A549 (cell line): ENCODE measurements at regions not wholly inside any gene's neighbourhood (a gene's known extent, or its start where the extent isn't known, plus 50 kb on each side); places are given as distances from the start of the nearest gene placed in this dataset.

Source experiments
- HMGXB4 ChIP-seq: fragments of 250-450 bp; sonication (Bioruptor Pico); IDR thresholded peaks from 2 replicates; pipeline ENCODE4 v1.5.0; 2021; ENCODE audit warnings: mild to moderate bottlenecking, moderate library complexity, borderline replicate concordance
- KDM5A ChIP-seq: fragments of 200-600 bp; sonication (generic); IDR thresholded peaks from 2 replicates; pipeline ENCODE4 v1.6.1; 2016; ENCODE audit warnings: antibody characterized with exemption, mild to moderate bottlenecking
- MAFK ChIP-seq: fragments of 450-650 bp; IDR thresholded peaks from 2 replicates; pipeline ENCODE4 v1.6.1; 2014; ENCODE audit not compliant: partially characterized antibody
- MYC ChIP-seq: IDR thresholded peaks from 2 replicates; pipeline ENCODE4 v1.6.1; 2012; ENCODE audit warnings: mild to moderate bottlenecking, inconsistent platforms, low read length, improper control_type of control experiment, borderline replicate concordance
- TF ChIP-seq, protein P1 (sequence below): fragments of >200 bp; sonication (Bioruptor Twin); formaldehyde crosslinking; IDR thresholded peaks from 3 replicates; pipeline ENCODE4 v1.5.1; 2016

DNA sequence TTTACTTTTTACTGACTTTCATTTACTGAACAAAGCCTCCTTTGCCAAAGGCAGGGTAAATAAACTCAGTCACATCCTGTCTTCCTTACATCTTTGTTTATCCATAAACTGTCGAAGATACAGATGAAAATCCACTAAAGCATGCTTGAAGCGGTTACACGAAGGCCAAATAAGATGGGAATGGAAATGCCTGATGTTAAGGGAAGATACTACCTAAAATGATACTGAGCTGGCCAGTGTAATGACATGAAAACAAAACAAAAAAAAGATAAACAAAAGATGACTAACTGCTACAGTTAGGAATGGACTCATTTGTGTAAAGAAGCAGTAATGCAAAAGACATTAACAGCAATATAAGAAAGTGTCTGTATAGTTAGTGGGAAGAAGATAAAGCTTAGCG, 114.7 kb upstream of the ADAMTS9 start:
- no peak for TF ChIP-seq MAFK
- TF ChIP-seq, protein P1, sequence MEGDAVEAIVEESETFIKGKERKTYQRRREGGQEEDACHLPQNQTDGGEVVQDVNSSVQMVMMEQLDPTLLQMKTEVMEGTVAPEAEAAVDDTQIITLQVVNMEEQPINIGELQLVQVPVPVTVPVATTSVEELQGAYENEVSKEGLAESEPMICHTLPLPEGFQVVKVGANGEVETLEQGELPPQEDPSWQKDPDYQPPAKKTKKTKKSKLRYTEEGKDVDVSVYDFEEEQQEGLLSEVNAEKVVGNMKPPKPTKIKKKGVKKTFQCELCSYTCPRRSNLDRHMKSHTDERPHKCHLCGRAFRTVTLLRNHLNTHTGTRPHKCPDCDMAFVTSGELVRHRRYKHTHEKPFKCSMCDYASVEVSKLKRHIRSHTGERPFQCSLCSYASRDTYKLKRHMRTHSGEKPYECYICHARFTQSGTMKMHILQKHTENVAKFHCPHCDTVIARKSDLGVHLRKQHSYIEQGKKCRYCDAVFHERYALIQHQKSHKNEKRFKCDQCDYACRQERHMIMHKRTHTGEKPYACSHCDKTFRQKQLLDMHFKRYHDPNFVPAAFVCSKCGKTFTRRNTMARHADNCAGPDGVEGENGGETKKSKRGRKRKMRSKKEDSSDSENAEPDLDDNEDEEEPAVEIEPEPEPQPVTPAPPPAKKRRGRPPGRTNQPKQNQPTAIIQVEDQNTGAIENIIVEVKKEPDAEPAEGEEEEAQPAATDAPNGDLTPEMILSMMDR: no peak
- no peak for TF ChIP-seq HMGXB4 (CRISPR knock-in tag)
- TF ChIP-seq MYC: no peak
- no peak for TF ChIP-seq KDM5A
